DOHH2 (cell line): ENCODE measurements at regions not wholly inside any gene's neighbourhood (a gene's known extent, or its start where the extent isn't known, plus 50 kb on each side); places are given as distances from the start of the nearest gene placed in this dataset.

Experiments used
- CTCF ChIP-seq: fragments of 200-600 bp; sonication (generic); IDR thresholded peaks from one replicate; pipeline ENCODE4 v1.5.1; 2014; ENCODE audit warnings: antibody characterized with exemption, mild to moderate bottlenecking, low read depth, low read length; ENCODE audit not compliant: poor library complexity, severe bottlenecking
- EZH2phosphoT487 ChIP-seq: fragments of 200-600 bp; sonication (generic); IDR thresholded peaks from 2 replicates; pipeline ENCODE4 v1.6.1; 2017; ENCODE audit warnings: borderline replicate concordance, mild to moderate bottlenecking, antibody characterized with exemption, low read length, moderate library complexity, mixed read lengths

GRCh38 chr14:55743551-55743950 lies 163.5 kb downstream of the KTN1 start:
- no peak for TF ChIP-seq CTCF
- TF ChIP-seq EZH2phosphoT487 = no peak
